HuH-7 (cell line): ENCODE measurements at regions not wholly inside any gene's neighbourhood (a gene's known extent, or its start where the extent isn't known, plus 50 kb on each side); places are given as distances from the start of the nearest gene placed in this dataset.
"Not testable (repeated sequence)": the region's sequence is repeated elsewhere in the genome, so short reads cannot be mapped to it uniquely, and the experiment has no call there.

Experiments used
- DNase-seq: peaks from one replicate; pipeline ENCODE4 v3.0.0; 2011; ENCODE audit warnings: low spot score

- peak; percentile 80 for DNase-seq
Observed at GRCh38 chr10:42367532-42368230, 270.7 kb downstream of the ZNF33B start.

GRCh38 chr10:42351745-42352144 lies 286.6 kb downstream of the ZNF33B start:
- DNase-seq = no peak

- not testable (repeated sequence) for DNase-seq
Observed at GRCh38 chr10:42336593-42337337, 301.6 kb downstream of the ZNF33B start.

GRCh38 chr10:42335653-42336296 lies 302.6 kb downstream of the ZNF33B start:
- not testable (repeated sequence) for DNase-seq

GRCh38 chr10:42304341-42304740 lies 334.0 kb downstream of the ZNF33B start:
- DNase-seq = no peak

GRCh38 chr10:42281896-42282295 lies 356.5 kb downstream of the ZNF33B start:
- not testable (repeated sequence) for DNase-seq

- not testable (repeated sequence) for DNase-seq
Observed at GRCh38 chr10:42269788-42270187, 368.6 kb downstream of the ZNF33B start.

- not testable (repeated sequence) for DNase-seq
Observed at GRCh38 chr10:42263259-42263658, 375.1 kb downstream of the ZNF33B start.

GRCh38 chr10:42243002-42243401 lies 395.4 kb downstream of the ZNF33B start:
- DNase-seq = not testable (repeated sequence)

GRCh38 chr10:42242135-42242805 lies 396.1 kb downstream of the ZNF33B start:
- no peak for DNase-seq

- not testable (repeated sequence) for DNase-seq
Observed at GRCh38 chr10:42236401-42236800, 402.0 kb downstream of the ZNF33B start.

- not testable (repeated sequence) for DNase-seq
Observed at GRCh38 chr10:42235736-42236135, 402.6 kb downstream of the ZNF33B start.

- not testable (repeated sequence) for DNase-seq
Observed at GRCh38 chr10:42235241-42235640, 403.1 kb downstream of the ZNF33B start.

- DNase-seq = not testable (repeated sequence)
Observed at GRCh38 chr10:42234506-42234905, 403.9 kb downstream of the ZNF33B start.

- DNase-seq = not testable (repeated sequence)
Observed at GRCh38 chr10:42233461-42234206, 404.7 kb downstream of the ZNF33B start.

GRCh38 chr10:42232955-42233354 lies 405.4 kb downstream of the ZNF33B start:
- not testable (repeated sequence) for DNase-seq

- DNase-seq = not testable (repeated sequence)
Observed at GRCh38 chr10:42230812-42231211, 407.6 kb downstream of the ZNF33B start.

- not testable (repeated sequence) for DNase-seq
Observed at GRCh38 chr10:42230115-42230514, 408.3 kb downstream of the ZNF33B start.

GRCh38 chr10:42227859-42228258 lies 410.5 kb downstream of the ZNF33B start:
- DNase-seq = not testable (repeated sequence)

GRCh38 chr10:42193588-42193987 lies 444.8 kb downstream of the ZNF33B start:
- DNase-seq = not testable (repeated sequence)

- DNase-seq = not testable (repeated sequence)
Observed at GRCh38 chr10:42192450-42192849, 445.9 kb downstream of the ZNF33B start.
